Testis (tissue), 2 donors: ENCODE measurements at regions not wholly inside any gene's neighbourhood (a gene's known extent, or its start where the extent isn't known, plus 50 kb on each side); places are given as distances from the start of the nearest gene placed in this dataset.

Experiments
- DNase-seq: peaks from one replicate; pipeline ENCODE4 v3.0.0-alpha.2; 2019
- H3K27ac ChIP-seq, 2 donors: fragments of 200-600 bp; sonication (generic); one replicate each; pipeline ENCODE4 v1.5.1; 2019
- H3K27me3 ChIP-seq: fragments of 200-600 bp; sonication (generic); one replicate; pipeline ENCODE4 v1.5.1; 2019
- H3K36me3 ChIP-seq: fragments of 200-600 bp; sonication (generic); one replicate; pipeline ENCODE4 v1.5.1; 2017; ENCODE audit warnings: low read depth; ENCODE audit errors: missing control alignments
- H3K4me1 ChIP-seq: fragments of 200-600 bp; sonication (generic); one replicate; pipeline ENCODE4 v1.5.1; 2019
- H3K4me3 ChIP-seq, 2 donors: fragments of 200-600 bp; sonication (generic); one replicate each; pipeline ENCODE4 v1.5.1; 2017 to 2019
- H3K9me3 ChIP-seq: fragments of 200-600 bp; sonication (generic); one replicate; pipeline ENCODE4 v1.5.1; 2017
- POLR2A ChIP-seq: fragments of 450-650 bp; IDR thresholded peaks from one replicate; pipeline ENCODE4 v1.6.1; 2017; ENCODE audit warnings: antibody characterized with exemption, mild to moderate bottlenecking, moderate library complexity
- WGBS, 2 donors: methylation state at CpG; one replicate each; pipeline ENCODE4 v1.1.5; 2018; 5-methylcytosine and 5-hydroxymethylcytosine counted together
- intact Hi-C: fragments of 100-400 bp; cut with DNase I; formaldehyde crosslinking; loops from one replicate; pipeline ENCODE4 v1.15.1; 2023; ENCODE audit warnings: low total_unique reads
- TF ChIP-seq, protein P1 (sequence below), 3 experiments: fragments of 450-650 bp in 2 of 3; fragments of 200-600 bp in 1 of 3; sonication (generic) in 1 of 3; IDR thresholded peaks; one replicate each; pipeline ENCODE4 v1.5.1; 2016 to 2019; ENCODE audit warnings: antibody characterized with exemption in 3 of 3, mild to moderate bottlenecking in 2 of 3, moderate library complexity in 1 of 3

- 68 to 78% methylated on average over 4 to 7 of the region's 7 CpGs for WGBS, 2 donors
- TF ChIP-seq, protein P1, sequence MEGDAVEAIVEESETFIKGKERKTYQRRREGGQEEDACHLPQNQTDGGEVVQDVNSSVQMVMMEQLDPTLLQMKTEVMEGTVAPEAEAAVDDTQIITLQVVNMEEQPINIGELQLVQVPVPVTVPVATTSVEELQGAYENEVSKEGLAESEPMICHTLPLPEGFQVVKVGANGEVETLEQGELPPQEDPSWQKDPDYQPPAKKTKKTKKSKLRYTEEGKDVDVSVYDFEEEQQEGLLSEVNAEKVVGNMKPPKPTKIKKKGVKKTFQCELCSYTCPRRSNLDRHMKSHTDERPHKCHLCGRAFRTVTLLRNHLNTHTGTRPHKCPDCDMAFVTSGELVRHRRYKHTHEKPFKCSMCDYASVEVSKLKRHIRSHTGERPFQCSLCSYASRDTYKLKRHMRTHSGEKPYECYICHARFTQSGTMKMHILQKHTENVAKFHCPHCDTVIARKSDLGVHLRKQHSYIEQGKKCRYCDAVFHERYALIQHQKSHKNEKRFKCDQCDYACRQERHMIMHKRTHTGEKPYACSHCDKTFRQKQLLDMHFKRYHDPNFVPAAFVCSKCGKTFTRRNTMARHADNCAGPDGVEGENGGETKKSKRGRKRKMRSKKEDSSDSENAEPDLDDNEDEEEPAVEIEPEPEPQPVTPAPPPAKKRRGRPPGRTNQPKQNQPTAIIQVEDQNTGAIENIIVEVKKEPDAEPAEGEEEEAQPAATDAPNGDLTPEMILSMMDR (IDR thresholded peaks at IDR 0.05): no peak
- TF ChIP-seq POLR2A: no peak
- DNase-seq: no peak
- Histone ChIP-seq H3K36me3 (no peaks in the 10 kb centered on the region), H3K4me3 (no peak overlapping the region), H3K4me1 (no peaks in the 10 kb centered on the region), H3K9me3 (no peaks in the 10 kb centered on the region), H3K27ac (no peak overlapping the region), H3K27me3 (no peaks in the 10 kb centered on the region)
- intact Hi-C loops: no loop called here
Observed at GRCh38 chr5:176173647-176174046, 64.6 kb upstream of the SIMC1 start.

- H3K9me3 ChIP-seq: no peaks in the 10 kb centered on the region
- H3K27ac ChIP-seq: no peak overlapping the region
- intact Hi-C loops: no loop called here
- no peak overlapping the region for H3K4me3 ChIP-seq
- H3K4me1 ChIP-seq: no peaks in the 10 kb centered on the region
- H3K27me3 ChIP-seq: no peaks in the 10 kb centered on the region
- H3K36me3 ChIP-seq: no peaks in the 10 kb centered on the region
- DNase-seq: no peak
- TF ChIP-seq, protein P1 (IDR thresholded peaks at IDR 0.05): no peak
- TF ChIP-seq POLR2A: no peak
- 84 to 88% methylated on average over 8 of the region's 8 CpGs for WGBS, 2 donors
Observed at GRCh38 chr5:176174345-176175025, 63.7 kb upstream of the SIMC1 start.

DNA sequence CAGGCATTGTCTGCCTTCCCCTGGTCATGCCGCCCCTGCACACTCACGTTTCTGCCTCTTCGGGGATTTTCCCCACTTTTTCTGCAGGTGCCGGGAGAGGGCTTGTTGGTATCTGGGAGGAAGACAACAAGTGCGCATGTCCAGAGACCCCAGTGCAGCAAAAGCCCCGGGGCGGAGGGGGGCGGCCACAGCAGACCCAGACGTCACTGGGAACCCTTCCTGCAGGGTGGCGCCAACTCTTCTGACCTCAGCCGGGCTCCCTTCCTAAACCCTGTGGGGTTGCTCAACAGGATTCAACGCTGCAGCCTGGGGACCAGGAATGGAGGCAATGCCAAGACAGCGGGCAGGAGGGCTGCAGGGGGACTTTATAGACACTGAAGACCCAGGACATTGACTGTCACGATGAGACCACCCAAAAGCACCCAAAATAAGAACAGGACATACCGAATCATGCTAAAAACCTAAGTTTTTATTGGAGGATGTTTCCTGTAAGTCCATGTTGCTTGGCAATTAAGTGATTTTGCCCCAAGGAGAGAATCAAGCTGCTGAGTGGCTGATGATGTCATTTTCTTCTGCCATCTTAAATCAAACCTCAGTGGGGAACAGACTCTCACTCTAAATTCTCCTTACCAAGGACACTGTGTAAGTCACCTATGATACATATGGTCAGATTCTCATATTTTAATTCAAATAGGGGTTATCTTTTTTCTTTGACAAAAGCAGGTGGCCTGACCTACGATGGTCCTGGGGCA, 62.9 kb upstream of the SIMC1 start:
- Histone ChIP-seq H3K4me1 (peaks cover 6% of the 10 kb centered on the region), H3K27me3 (no peaks in the 10 kb centered on the region), H3K4me3 (no peak overlapping the region), H3K36me3 (no peaks in the 10 kb centered on the region), H3K27ac (no peak overlapping the region), H3K9me3 (no peaks in the 10 kb centered on the region)
- DNase-seq: no peak
- WGBS, 2 donors: 86 to 91% methylated on average over 12 to 16 of the region's 16 CpGs
- intact Hi-C loops: no loop called here
- TF ChIP-seq, protein P1 (IDR thresholded peaks at IDR 0.05): no peak
- no peak for TF ChIP-seq POLR2A

DNA sequence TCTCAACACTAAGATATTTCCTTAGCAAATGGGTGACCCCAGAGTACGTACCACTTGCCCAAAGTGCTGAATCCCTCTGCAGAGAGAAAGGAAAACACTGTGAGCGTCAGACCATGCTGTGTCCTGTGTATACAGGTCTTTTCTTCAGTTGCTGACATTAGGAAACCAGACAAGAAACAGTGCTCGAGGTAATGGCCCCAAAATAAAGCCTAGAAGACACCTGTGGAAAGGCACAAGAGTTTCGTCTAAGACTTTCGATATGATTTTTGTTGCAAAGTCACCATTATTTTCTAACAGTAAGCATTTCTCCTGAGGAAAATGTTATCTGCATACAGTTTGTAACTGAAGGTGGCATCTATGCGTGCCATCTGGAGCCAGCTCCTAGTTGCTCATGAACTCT, 62.0 kb upstream of the SIMC1 start:
- WGBS, 2 donors: 92% methylated on average over 6 of the region's 6 CpGs
- no peak for TF ChIP-seq POLR2A
- TF ChIP-seq, protein P1 (IDR thresholded peaks at IDR 0.05): no peak
- H3K27ac ChIP-seq: no peak overlapping the region
- intact Hi-C loops: no loop called here
- H3K36me3 ChIP-seq: no peaks in the 10 kb centered on the region
- peaks cover 15% of the 10 kb centered on the region for H3K4me1 ChIP-seq
- no peak overlapping the region for H3K4me3 ChIP-seq
- H3K27me3 ChIP-seq: no peaks in the 10 kb centered on the region
- H3K9me3 ChIP-seq: no peaks in the 10 kb centered on the region
- no peak for DNase-seq
